Prostate gland (tissue), 2 donors: ENCODE measurements at regions not wholly inside any gene's neighbourhood (a gene's known extent, or its start where the extent isn't known, plus 50 kb on each side); places are given as distances from the start of the nearest gene placed in this dataset.
"Not testable (repeated sequence)": the region's sequence is repeated elsewhere in the genome, so short reads cannot be mapped to it uniquely, and the experiment has no call there.

Source experiments
- CTCF ChIP-seq, 4 experiments: fragments of 200-600 bp in 2 of 4; fragments of 450-650 bp in 2 of 4; sonication (generic) in 2 of 4; IDR thresholded peaks; 1 replicate in 3 of 4; 2 replicates in 1 of 4; pipeline ENCODE4 v1.5.1; 2016 to 2019; ENCODE audit warnings: antibody characterized with exemption in 4 of 4, mild to moderate bottlenecking in 2 of 4, moderate library complexity in 2 of 4
- POLR2AphosphoS5 ChIP-seq: sonication (generic); formaldehyde crosslinking; IDR thresholded peaks from one replicate; pipeline ENCODE4 v1.6.1; 2017; ENCODE audit warnings: antibody characterized with exemption

GRCh38 chr2:242171290-242171689, 301.8 kb downstream of the RTP5 start:
- TF ChIP-seq CTCF (IDR thresholded peaks at IDR 0.05); POLR2AphosphoS5: not testable (repeated sequence)
